GM23338 (cell line): ENCODE measurements at regions not wholly inside any gene's neighbourhood (a gene's known extent, or its start where the extent isn't known, plus 50 kb on each side); places are given as distances from the start of the nearest gene placed in this dataset.
A peak's percentile ranks its signal among the peaks of the same experiment; 100 is the strongest.

Experiments
- ATAC-seq: fragments of 200-7000 bp; cut with Tn5 transposase; 3 replicates; pipeline ENCODE4 v1.9.1; 2020
- DNase-seq: peaks from one replicate; pipeline ENCODE4 v3.0.0-alpha.2; 2015; ENCODE audit warnings: low spot score
- H2AFZ ChIP-seq: fragments of 200-600 bp; sonication (generic); 2 replicates; pipeline ENCODE4 v1.8.0; 2016; ENCODE audit warnings: antibody characterized with exemption, mild to moderate bottlenecking, moderate library complexity
- H3F3A ChIP-seq: fragments of 200-600 bp; sonication (generic); replicated peaks from 2 replicates; pipeline ENCODE4 v1.8.0; 2017; ENCODE audit warnings: antibody characterized with exemption, mixed run types, low read depth
- H3K27ac ChIP-seq: fragments of 200-600 bp; sonication (generic); 2 replicates; pipeline ENCODE4 v1.6.1; 2016; ENCODE audit warnings: low read depth
- H3K27me3 ChIP-seq: fragments of 200-600 bp; sonication (generic); 2 replicates; pipeline ENCODE4 v1.8.0; 2016; ENCODE audit warnings: mild to moderate bottlenecking, mixed run types, moderate library complexity; ENCODE audit not compliant: insufficient read depth
- H3K36me3 ChIP-seq: fragments of 200-600 bp; sonication (generic); 2 replicates; pipeline ENCODE4 v1.8.0; 2016; ENCODE audit warnings: mild to moderate bottlenecking; ENCODE audit not compliant: insufficient read depth
- H3K4me1 ChIP-seq: fragments of 200-600 bp; sonication (generic); 2 replicates; pipeline ENCODE4 v1.8.0; 2016; ENCODE audit warnings: mild to moderate bottlenecking, moderate library complexity; ENCODE audit not compliant: insufficient read depth
- H3K4me2 ChIP-seq: fragments of 200-600 bp; sonication (generic); 2 replicates; pipeline ENCODE4 v1.7.1; 2017; ENCODE audit warnings: mixed run types
- H3K4me3 ChIP-seq: fragments of 200-600 bp; sonication (generic); 2 replicates; pipeline ENCODE4 v1.6.1; 2016; ENCODE audit warnings: mixed run types
- H3K79me2 ChIP-seq: fragments of 200-600 bp; sonication (generic); replicated peaks from 2 replicates; pipeline ENCODE4 v1.8.0; 2017; ENCODE audit warnings: mild to moderate bottlenecking; ENCODE audit not compliant: insufficient read depth
- H3K9me2 ChIP-seq: fragments of 200-600 bp; sonication (generic); 2 replicates; pipeline ENCODE4 v1.8.0; 2017; ENCODE audit not compliant: insufficient read depth
- H4K20me1 ChIP-seq: fragments of 200-600 bp; sonication (generic); replicated peaks from 2 replicates; pipeline ENCODE4 v1.8.0; 2017; ENCODE audit warnings: mild to moderate bottlenecking; ENCODE audit not compliant: insufficient read depth
- H3K27ac Mint-ChIP-seq: 2 replicates; pipeline ENCODE4 v1.8.0; 2020; ENCODE audit warnings: inconsistent platforms, mild to moderate bottlenecking, moderate library complexity, mixed read lengths
- H3K27me3 Mint-ChIP-seq: 3 replicates; pipeline ENCODE4 v1.8.0; 2022; ENCODE audit warnings: low read depth, mild to moderate bottlenecking, moderate library complexity, mixed read lengths, inconsistent platforms; ENCODE audit not compliant: insufficient read depth, poor library complexity
- H3K36me3 Mint-ChIP-seq: 3 replicates; pipeline ENCODE4 v1.8.0; 2021; ENCODE audit warnings: low read depth, mild to moderate bottlenecking, inconsistent platforms, moderate library complexity, mixed read lengths
- H3K4me1 Mint-ChIP-seq: 3 replicates; pipeline ENCODE4 v1.8.0; 2020; ENCODE audit warnings: mild to moderate bottlenecking, inconsistent platforms, mixed read lengths
- H3K4me3 Mint-ChIP-seq: 3 replicates; pipeline ENCODE4 v1.8.0; 2021; ENCODE audit warnings: moderate library complexity, mild to moderate bottlenecking, inconsistent platforms, mixed read lengths
- H3K9me3 Mint-ChIP-seq: 3 replicates; pipeline ENCODE4 v1.8.0; 2020; ENCODE audit warnings: moderate library complexity, mild to moderate bottlenecking, inconsistent platforms, mixed read lengths
- ETS1 ChIP-seq: IDR thresholded peaks from 2 replicates; pipeline ENCODE4 v1.6.1; 2016; ENCODE audit warnings: antibody characterized with exemption
- EZH2phosphoT487 ChIP-seq: fragments of 200-600 bp; sonication (generic); IDR thresholded peaks from one replicate; pipeline ENCODE4 v1.8.1; 2018; ENCODE audit warnings: antibody characterized with exemption; ENCODE audit not compliant: unreplicated experiment
- JUNB ChIP-seq: IDR thresholded peaks from one replicate; pipeline ENCODE4 v1.6.1; 2016; ENCODE audit warnings: antibody characterized with exemption; ENCODE audit not compliant: unreplicated experiment
- NANOG ChIP-seq: IDR thresholded peaks from 2 replicates; pipeline ENCODE4 v1.6.1; 2016; ENCODE audit warnings: antibody characterized with exemption, borderline replicate concordance
- ZNF331 ChIP-seq: fragments of 250-450 bp; sonication (Bioruptor Pico); IDR thresholded peaks from 2 replicates; pipeline ENCODE4 v1.5.0; 2020; ENCODE audit warnings: low read depth, mild to moderate bottlenecking, moderate library complexity
- ZNF462 ChIP-seq: fragments of 250-450 bp; sonication (Bioruptor Pico); IDR thresholded peaks from 2 replicates; pipeline ENCODE4 v1.5.0; 2020; ENCODE audit warnings: mild to moderate bottlenecking, moderate library complexity
- TF ChIP-seq, protein P1 (sequence below): IDR thresholded peaks from one replicate; pipeline ENCODE4 v1.6.1; 2018; ENCODE audit warnings: antibody characterized with exemption; ENCODE audit not compliant: unreplicated experiment
- TF ChIP-seq, protein P2 (sequence below), 2 experiments: fragments of 200-600 bp in 1 of 2; sonication (generic) in 1 of 2; conservative IDR thresholded peaks; 2 replicates each; pipeline versions ENCODE4 v1.5.1 to v1.6.1; 2016 to 2017; ENCODE audit warnings: antibody characterized with exemption in 2 of 2, low read depth in 2 of 2, mild to moderate bottlenecking in 2 of 2, moderate library complexity in 1 of 2

GRCh38 chr4:119958983-119959382, 107.7 kb downstream of the MAD2L1 start (continued):
- TF ChIP-seq ZNF462 (CRISPR knock-in tag) (no peak), ZNF331 (CRISPR knock-in tag) (no peak)

GRCh38 chr4:119955256-119955655, 111.4 kb downstream of the MAD2L1 start:
- no peaks in the 10 kb centered on the region for H3F3A ChIP-seq
- H4K20me1 ChIP-seq = no peaks in the 10 kb centered on the region
- H3K4me1 Mint-ChIP-seq = peaks cover 8% of the 10 kb centered on the region
- H2AFZ ChIP-seq = no peak overlapping the region
- H3K4me3 ChIP-seq = no peak overlapping the region
- 0 out of 3 replicates have a peak, but pooled peaks cover 5% of the 10 kb centered on the region for H3K9me3 Mint-ChIP-seq
- DNase-seq (no peak), ATAC-seq (0 out of 3 replicates have a peak, but pooled peaks have one; percentile 29)
- H3K4me2 ChIP-seq = no peak overlapping the region
- no peaks in the 10 kb centered on the region for H3K79me2 ChIP-seq
- H3K36me3 Mint-ChIP-seq = peaks cover 5% of the 10 kb centered on the region
- no peaks in the 10 kb centered on the region for H3K4me1 ChIP-seq
- no peak overlapping the region for H3K27ac Mint-ChIP-seq
- H3K27me3 Mint-ChIP-seq = no peaks in the 10 kb centered on the region
- no peaks in the 10 kb centered on the region for H3K9me2 ChIP-seq
- H3K27ac ChIP-seq = no peak overlapping the region
- no peaks in the 10 kb centered on the region for H3K36me3 ChIP-seq
- no peaks in the 10 kb centered on the region for H3K27me3 ChIP-seq
- H3K4me3 Mint-ChIP-seq = no peak overlapping the region
- TF ChIP-seq ZNF331 (CRISPR knock-in tag) (no peak), ETS1 (no peak), JUNB (no peak), NANOG (no peak), EZH2phosphoT487 (no peak)
- TF ChIP-seq, protein P1, sequence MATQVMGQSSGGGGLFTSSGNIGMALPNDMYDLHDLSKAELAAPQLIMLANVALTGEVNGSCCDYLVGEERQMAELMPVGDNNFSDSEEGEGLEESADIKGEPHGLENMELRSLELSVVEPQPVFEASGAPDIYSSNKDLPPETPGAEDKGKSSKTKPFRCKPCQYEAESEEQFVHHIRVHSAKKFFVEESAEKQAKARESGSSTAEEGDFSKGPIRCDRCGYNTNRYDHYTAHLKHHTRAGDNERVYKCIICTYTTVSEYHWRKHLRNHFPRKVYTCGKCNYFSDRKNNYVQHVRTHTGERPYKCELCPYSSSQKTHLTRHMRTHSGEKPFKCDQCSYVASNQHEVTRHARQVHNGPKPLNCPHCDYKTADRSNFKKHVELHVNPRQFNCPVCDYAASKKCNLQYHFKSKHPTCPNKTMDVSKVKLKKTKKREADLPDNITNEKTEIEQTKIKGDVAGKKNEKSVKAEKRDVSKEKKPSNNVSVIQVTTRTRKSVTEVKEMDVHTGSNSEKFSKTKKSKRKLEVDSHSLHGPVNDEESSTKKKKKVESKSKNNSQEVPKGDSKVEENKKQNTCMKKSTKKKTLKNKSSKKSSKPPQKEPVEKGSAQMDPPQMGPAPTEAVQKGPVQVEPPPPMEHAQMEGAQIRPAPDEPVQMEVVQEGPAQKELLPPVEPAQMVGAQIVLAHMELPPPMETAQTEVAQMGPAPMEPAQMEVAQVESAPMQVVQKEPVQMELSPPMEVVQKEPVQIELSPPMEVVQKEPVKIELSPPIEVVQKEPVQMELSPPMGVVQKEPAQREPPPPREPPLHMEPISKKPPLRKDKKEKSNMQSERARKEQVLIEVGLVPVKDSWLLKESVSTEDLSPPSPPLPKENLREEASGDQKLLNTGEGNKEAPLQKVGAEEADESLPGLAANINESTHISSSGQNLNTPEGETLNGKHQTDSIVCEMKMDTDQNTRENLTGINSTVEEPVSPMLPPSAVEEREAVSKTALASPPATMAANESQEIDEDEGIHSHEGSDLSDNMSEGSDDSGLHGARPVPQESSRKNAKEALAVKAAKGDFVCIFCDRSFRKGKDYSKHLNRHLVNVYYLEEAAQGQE = no peak
- TF ChIP-seq, protein P2, sequence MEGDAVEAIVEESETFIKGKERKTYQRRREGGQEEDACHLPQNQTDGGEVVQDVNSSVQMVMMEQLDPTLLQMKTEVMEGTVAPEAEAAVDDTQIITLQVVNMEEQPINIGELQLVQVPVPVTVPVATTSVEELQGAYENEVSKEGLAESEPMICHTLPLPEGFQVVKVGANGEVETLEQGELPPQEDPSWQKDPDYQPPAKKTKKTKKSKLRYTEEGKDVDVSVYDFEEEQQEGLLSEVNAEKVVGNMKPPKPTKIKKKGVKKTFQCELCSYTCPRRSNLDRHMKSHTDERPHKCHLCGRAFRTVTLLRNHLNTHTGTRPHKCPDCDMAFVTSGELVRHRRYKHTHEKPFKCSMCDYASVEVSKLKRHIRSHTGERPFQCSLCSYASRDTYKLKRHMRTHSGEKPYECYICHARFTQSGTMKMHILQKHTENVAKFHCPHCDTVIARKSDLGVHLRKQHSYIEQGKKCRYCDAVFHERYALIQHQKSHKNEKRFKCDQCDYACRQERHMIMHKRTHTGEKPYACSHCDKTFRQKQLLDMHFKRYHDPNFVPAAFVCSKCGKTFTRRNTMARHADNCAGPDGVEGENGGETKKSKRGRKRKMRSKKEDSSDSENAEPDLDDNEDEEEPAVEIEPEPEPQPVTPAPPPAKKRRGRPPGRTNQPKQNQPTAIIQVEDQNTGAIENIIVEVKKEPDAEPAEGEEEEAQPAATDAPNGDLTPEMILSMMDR (conservative IDR thresholded peaks at IDR 0.05; ENCODE audit: low read depth in 2 of 2) = no peak
